BJ (cell line): ENCODE measurements at regions not wholly inside any gene's neighbourhood (a gene's known extent, or its start where the extent isn't known, plus 50 kb on each side); places are given as distances from the start of the nearest gene placed in this dataset.
"Not testable (repeated sequence)": the region's sequence is repeated elsewhere in the genome, so short reads cannot be mapped to it uniquely, and the experiment has no call there.

Source experiments
- CTCF ChIA-PET: fragments of 350-600 bp; formaldehyde crosslinking; extraction: SDS; loops from one replicate; lab custom pipeline; 2021; ENCODE audit warnings: antibody characterized with exemption, inconsistent platforms; lab: Yijun Ruan, JAX
- POLR2A ChIA-PET: fragments of 300-600 bp; sonication (Branson Sonifier 250); formaldehyde crosslinking; extraction: SDS; loops from one replicate; lab custom pipeline; 2021; ENCODE audit warnings: antibody characterized with exemption; lab: Charles Lee
- DNase-seq: peaks from one replicate; pipeline ENCODE4 v3.0.0-alpha.2; 2011; ENCODE audit warnings: low read depth
- H3K27me3 ChIP-seq: 2 replicates; pipeline ENCODE4 v1.6.0; 2011; ENCODE audit warnings: low read length; ENCODE audit not compliant: control insufficient read depth, insufficient read depth
- H3K36me3 ChIP-seq: 2 replicates; pipeline ENCODE4 v1.5.1; 2011; ENCODE audit warnings: low read length; ENCODE audit not compliant: control insufficient read depth, insufficient read depth
- H3K4me3 ChIP-seq: 2 replicates; pipeline ENCODE4 v1.5.1; 2011; ENCODE audit warnings: low read depth, mild to moderate bottlenecking, control low read depth, low read length
- CTCF ChIP-seq: IDR thresholded peaks from 2 replicates; pipeline ENCODE4 v1.5.1; 2011; ENCODE audit warnings: low read depth, mild to moderate bottlenecking, control low read depth, inconsistent platforms, low read length, moderate library complexity; ENCODE audit not compliant: insufficient read depth

GRCh38 chr5:67723873-67724272 lies 491.7 kb upstream of the PIK3R1 start:
- DNase-seq: no peak
- Histone ChIP-seq H3K4me3 (no peak overlapping the region), H3K27me3 (no peaks in the 10 kb centered on the region), H3K36me3 (no peaks in the 10 kb centered on the region)
- no peak for TF ChIP-seq CTCF
- POLR2A ChIA-PET: no interaction called here
- CTCF ChIA-PET: no interaction called here

GRCh38 chr5:67722582-67722981 lies 493.0 kb upstream of the PIK3R1 start:
- H3K4me3 ChIP-seq, H3K36me3 ChIP-seq, POLR2A ChIA-PET, DNase-seq, H3K27me3 ChIP-seq: not testable (repeated sequence)
- CTCF ChIA-PET: interaction anchor here (0.7 kb wide), 1 partner anchor 112 kb away, joined by 4 read pairs; no protein-coding TSS in a partner anchor

GRCh38 chr5:67720162-67720772 lies 495.3 kb upstream of the PIK3R1 start:
- ChIA-PET CTCF (no interaction called here), POLR2A (no interaction called here)
- H3K36me3 ChIP-seq: no peaks in the 10 kb centered on the region
- H3K27me3 ChIP-seq: no peaks in the 10 kb centered on the region
- no peak for TF ChIP-seq CTCF
- no peak for DNase-seq
- H3K4me3 ChIP-seq: no peak overlapping the region

- CTCF ChIA-PET: no interaction called here
- POLR2A ChIA-PET: no interaction called here
- no peak for DNase-seq
- no peak overlapping the region for H3K4me3 ChIP-seq
- no peaks in the 10 kb centered on the region; the same call in 1 of the 2 replicates for H3K27me3 ChIP-seq
- H3K36me3 ChIP-seq: no peaks in the 10 kb centered on the region
- TF ChIP-seq CTCF: no peak
Observed at GRCh38 chr5:67702008-67702407, 505.4 kb upstream of the CD180 start.

GRCh38 chr5:67699560-67699959 lies 503.0 kb upstream of the CD180 start:
- Histone ChIP-seq H3K4me3 (no peak overlapping the region), H3K36me3 (no peaks in the 10 kb centered on the region), H3K27me3 (no peaks in the 10 kb centered on the region; the same call in 1 of the 2 replicates)
- no peak for TF ChIP-seq CTCF
- no peak for DNase-seq
- ChIA-PET CTCF (no interaction called here), POLR2A (no interaction called here)

- DNase-seq: no peak
- ChIA-PET POLR2A (no interaction called here), CTCF (no interaction called here)
- Histone ChIP-seq H3K36me3 (no peaks in the 10 kb centered on the region), H3K4me3 (no peak overlapping the region), H3K27me3 (no peaks in the 10 kb centered on the region; the same call in 1 of the 2 replicates)
- no peak for TF ChIP-seq CTCF
Observed at GRCh38 chr5:67696446-67696845, 499.8 kb upstream of the CD180 start.
